ENCODE measurements at regions not wholly inside any gene's neighbourhood (a gene's known extent, or its start where the extent isn't known, plus 50 kb on each side); places are given as distances from the start of the nearest gene placed in this dataset.

DNA sequence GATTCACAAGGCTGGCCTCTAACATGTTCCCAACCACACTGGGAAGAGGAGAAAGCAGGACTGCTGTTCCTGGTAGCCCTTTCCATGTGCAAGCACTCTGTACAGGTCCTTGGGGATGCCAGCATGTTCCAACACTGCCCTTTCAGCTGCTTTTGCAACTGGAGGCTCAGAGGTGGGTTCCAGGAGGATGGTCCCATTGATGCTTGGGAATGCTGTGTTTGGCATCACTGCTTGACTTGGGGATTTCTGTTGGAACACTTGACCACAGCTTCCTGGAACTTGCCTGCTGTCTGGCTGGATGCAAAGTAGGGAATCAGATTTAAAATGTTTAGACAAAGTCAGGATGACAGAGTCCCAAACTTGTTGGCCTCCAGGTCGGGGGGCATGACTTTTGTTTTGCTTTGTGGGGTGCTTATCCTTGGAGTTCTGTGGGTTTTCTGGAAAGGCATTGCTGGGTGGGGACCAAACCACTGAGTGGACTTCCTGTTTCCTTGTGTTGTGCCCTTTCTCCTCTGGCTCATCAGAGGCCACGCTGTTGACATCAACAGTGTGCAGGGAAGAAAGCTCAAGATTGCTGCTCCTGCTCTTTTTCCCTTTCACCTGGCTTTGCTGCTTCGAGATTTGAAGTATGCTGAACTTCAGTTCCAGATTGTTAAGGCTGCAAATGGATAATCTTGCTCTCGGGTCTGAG is 148.5 kb upstream of the RPS23 start:
- H4K20me1 ChIP-seq (replicated peaks in 1 of 2; ENCODE audit: control insufficient read depth in 1 of 2, insufficient read depth in 2 of 2, low read length in 2 of 2): no peaks in the 10 kb centered on the region
- H2BK120ac ChIP-seq (replicated peaks; ENCODE audit: low read depth, low read length): no peak overlapping the region
- no peaks in the 10 kb centered on the region for H3K9me3 ChIP-seq (ENCODE audit: insufficient read depth in 2 of 2, low read depth in 1 of 2, low read length in 1 of 2)
- H3K4me2 ChIP-seq (ENCODE audit: insufficient read depth in 1 of 2, low read depth in 2 of 2, low read length in 2 of 2): no peak overlapping the region
- FAIRE-seq: no peak
- no peaks in the 10 kb centered on the region for H3K23me2 ChIP-seq (ENCODE audit: low read depth, low read length)
- no peak overlapping the region for H4K8ac ChIP-seq (ENCODE audit: extremely low read depth, insufficient read depth, low read length)
- no peak overlapping the region for H3K23ac ChIP-seq (ENCODE audit: insufficient read length)
- CTCF ChIA-PET (ENCODE audit: partially characterized antibody): no interaction called here
- no peak overlapping the region for H2BK12ac ChIP-seq (ENCODE audit: low read depth, low read length)
- no peaks in the 10 kb centered on the region for H3K36me3 ChIP-seq (ENCODE audit: control insufficient read depth in 2 of 4, insufficient read depth in 4 of 4, low read length in 3 of 4)
- H4K91ac ChIP-seq (replicated peaks; ENCODE audit: insufficient read length, low read length): no peak overlapping the region
- no peak overlapping the region for H3K14ac ChIP-seq (ENCODE audit: insufficient read length)
- no peaks in the 10 kb centered on the region for H3K27me3 ChIP-seq (replicated peaks in 1 of 4; ENCODE audit: control insufficient read depth in 3 of 4, extremely low read depth in 1 of 4, insufficient read depth in 3 of 4, low read length in 3 of 4)
- H3K18ac ChIP-seq (ENCODE audit: extremely low read depth, low read length): no peak overlapping the region
- H3K9ac ChIP-seq (replicated peaks in 1 of 4; ENCODE audit: extremely low read depth in 1 of 4, low read depth in 3 of 4, low read length in 3 of 4): no peak overlapping the region
- no peaks in the 10 kb centered on the region for H3K79me2 ChIP-seq (ENCODE audit: control insufficient read depth in 1 of 2, insufficient read depth in 2 of 2, low read length in 2 of 2)
- no peak overlapping the region for H4K5ac ChIP-seq (ENCODE audit: insufficient read length, low read depth, low read length)
- H3K4ac ChIP-seq (replicated peaks; ENCODE audit: insufficient read length, low read depth, low read length): no peak overlapping the region
- H3K56ac ChIP-seq (replicated peaks; ENCODE audit: insufficient read length, low read depth, low read length): no peak overlapping the region
- POLR2A ChIA-PET (ENCODE audit: partially characterized antibody): no interaction called here
- 87% methylated on average over 4 of the region's 4 CpGs; no CpG with 5 or more reads in 1 of the 2 experiments for WGBS, 2 experiments (ENCODE audit: extremely low coverage in 1 of 2, insufficient coverage in 1 of 2, insufficient read length in 1 of 2, insufficient replicate concordance in 2 of 2, low coverage in 1 of 2, low lambda C conversion rate in 2 of 2, missing lambda C conversion rate in 1 of 2)
- no peaks in the 10 kb centered on the region for H3K4me1 ChIP-seq (replicated peaks in 1 of 4; ENCODE audit: control insufficient read depth in 3 of 4, insufficient read depth in 4 of 4, low read length in 3 of 4)
- no peak for DNase-seq (ENCODE audit: low read depth in 1 of 2, low spot score in 2 of 2)
- H2AK5ac ChIP-seq (ENCODE audit: low read depth, low read length): no peak overlapping the region
- no peak overlapping the region for H3K4me3 ChIP-seq (ENCODE audit: extremely low read depth in 1 of 4, insufficient read depth in 2 of 4, low read depth in 3 of 4, low read length in 4 of 4)
- no peak overlapping the region for H3K27ac ChIP-seq (ENCODE audit: low read depth, low read length)
- no peak overlapping the region for H2BK20ac ChIP-seq (ENCODE audit: low read length)
- H3K79me1 ChIP-seq (ENCODE audit: low read depth, low read length): no peaks in the 10 kb centered on the region
- no peak overlapping the region for H2AFZ ChIP-seq (ENCODE audit: low read length)
- H2BK15ac ChIP-seq (ENCODE audit: low read length): no peak overlapping the region
- H2BK5ac ChIP-seq (ENCODE audit: low read depth, low read length): no peak overlapping the region
- TF ChIP-seq SP2 (IDR thresholded peaks at IDR 0.05; ENCODE audit: low read length) (no peak), E2F6 (IDR thresholded peaks at IDR 0.05) (no peak), RXRA (IDR thresholded peaks at IDR 0.05; ENCODE audit: insufficient read depth, low read depth, low read length) (no peak), RBBP5 (IDR thresholded peaks at IDR 0.05; ENCODE audit: borderline replicate concordance, low read depth, low read length) (no peak), NANOG (IDR thresholded peaks at IDR 0.05; ENCODE audit: insufficient read depth, low read depth, low read length, poor library complexity, severe bottlenecking) (no peak), KDM4A (IDR thresholded peaks at IDR 0.05; ENCODE audit: low read depth, low read length, severe bottlenecking) (no peak), ASH2L (IDR thresholded peaks at IDR 0.05; ENCODE audit: low read length) (no peak), SIX5 (IDR thresholded peaks at IDR 0.05; ENCODE audit: low read depth, low read length) (no peak), HDAC6 (IDR thresholded peaks at IDR 0.05; ENCODE audit: low read depth, low read length) (no peak), EP300 (IDR thresholded peaks at IDR 0.05; ENCODE audit: borderline replicate concordance in 1 of 2, low read depth in 2 of 2, low read length in 2 of 2) (no peak), GTF2F1 (IDR thresholded peaks at IDR 0.05; ENCODE audit: borderline replicate concordance, low read depth, low read length) (no peak), KDM1A (IDR thresholded peaks at IDR 0.05; ENCODE audit: borderline replicate concordance, low read length) (no peak), YY1 (IDR thresholded peaks at IDR 0.05; ENCODE audit: low read depth, low read length) (no peak)

Data from H1 (cell line).